Fibroblast of skin of right biceps (primary cell): ENCODE measurements at regions not wholly inside any gene's neighbourhood (a gene's known extent, or its start where the extent isn't known, plus 50 kb on each side); places are given as distances from the start of the nearest gene placed in this dataset.
"Not testable (repeated sequence)": the region's sequence is repeated elsewhere in the genome, so short reads cannot be mapped to it uniquely, and the experiment has no call there.

Source experiments
- DNase-seq: peaks from one replicate; pipeline ENCODE4 v3.0.0-alpha.2; 2013

GRCh38 chr6:135129136-135129856 lies 51.8 kb upstream of the MYB start:
- no peak for DNase-seq

- peak; percentile 8 for DNase-seq
Measured at GRCh38 chr6:135128268-135128914, 52.7 kb upstream of the MYB start.

GRCh38 chr6:135126729-135127128 lies 54.4 kb upstream of the MYB start:
- no peak for DNase-seq

GRCh38 chr6:135126034-135126433 lies 55.1 kb upstream of the MYB start:
- DNase-seq = no peak

- DNase-seq = no peak
Measured at GRCh38 chr6:135121434-135121833, 59.7 kb upstream of the MYB start.

- DNase-seq = no peak
Measured at GRCh38 chr6:135118134-135118730, 62.9 kb upstream of the MYB start.

DNA sequence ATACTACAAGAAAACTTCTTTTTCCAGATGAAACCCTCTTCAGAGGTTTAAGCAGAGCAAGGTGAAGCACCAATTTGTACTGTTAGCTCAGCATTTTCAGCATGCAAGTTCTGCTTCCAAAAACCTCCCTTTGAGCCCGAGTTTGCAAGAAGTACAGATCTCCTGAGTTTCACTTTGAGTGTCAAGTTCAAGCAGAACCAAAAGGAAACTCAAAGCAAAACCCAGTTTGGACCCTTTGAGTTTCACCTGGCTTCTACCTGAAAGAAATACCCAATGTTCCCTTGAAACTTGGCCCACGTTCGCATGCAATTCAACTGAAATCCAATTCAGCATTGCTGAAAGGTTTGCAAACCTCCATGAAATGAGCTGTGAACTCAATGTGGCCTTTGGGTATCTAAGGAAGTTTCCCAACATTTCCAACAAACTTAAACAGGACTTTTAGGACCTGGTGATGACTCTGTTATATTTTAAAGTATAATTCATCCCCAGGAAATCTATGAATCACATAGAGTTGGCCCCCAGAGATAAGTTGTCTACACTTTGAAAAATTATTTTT lies 62.9 kb upstream of the HBS1L start:
- DNase-seq = no peak

DNA sequence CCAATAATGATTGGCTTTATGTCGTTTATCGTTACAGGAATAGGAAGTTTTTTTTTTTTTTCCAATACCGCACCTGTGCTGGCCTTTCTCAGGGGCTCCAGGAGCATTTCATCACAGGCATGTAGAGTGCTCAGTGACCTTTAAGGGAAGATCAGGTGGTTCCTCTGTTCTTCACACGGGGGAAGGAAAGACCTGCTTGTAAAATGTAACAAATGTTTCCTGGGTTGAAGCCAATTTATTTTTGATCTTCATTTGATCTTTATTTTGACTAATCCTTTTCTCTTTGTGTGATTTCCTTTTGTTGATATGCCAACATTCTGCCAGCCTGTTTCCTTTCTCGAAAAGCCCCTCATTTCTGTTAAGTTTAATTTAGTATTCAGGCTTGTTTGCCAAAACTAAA lies 61.9 kb upstream of the HBS1L start:
- DNase-seq = no peak

DNA sequence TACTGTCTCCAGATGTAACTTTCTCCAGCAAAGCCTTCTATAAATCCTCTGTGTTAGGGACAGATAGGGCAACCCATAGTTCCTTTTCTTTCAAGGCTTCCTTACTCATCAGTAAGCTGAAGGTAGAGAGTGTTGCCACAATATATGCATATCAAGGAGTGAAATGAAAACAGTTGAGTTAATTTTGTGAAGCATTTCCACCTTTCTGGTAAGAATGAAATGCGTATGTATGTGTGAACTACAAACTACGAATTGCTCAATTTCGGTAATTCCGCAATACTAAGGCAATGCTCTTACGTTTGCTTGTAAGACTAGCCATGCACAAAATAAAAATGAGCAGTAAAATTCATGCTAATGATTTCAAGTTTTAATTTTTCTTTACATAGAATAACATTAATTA lies 61.2 kb upstream of the HBS1L start:
- DNase-seq = no peak

DNA sequence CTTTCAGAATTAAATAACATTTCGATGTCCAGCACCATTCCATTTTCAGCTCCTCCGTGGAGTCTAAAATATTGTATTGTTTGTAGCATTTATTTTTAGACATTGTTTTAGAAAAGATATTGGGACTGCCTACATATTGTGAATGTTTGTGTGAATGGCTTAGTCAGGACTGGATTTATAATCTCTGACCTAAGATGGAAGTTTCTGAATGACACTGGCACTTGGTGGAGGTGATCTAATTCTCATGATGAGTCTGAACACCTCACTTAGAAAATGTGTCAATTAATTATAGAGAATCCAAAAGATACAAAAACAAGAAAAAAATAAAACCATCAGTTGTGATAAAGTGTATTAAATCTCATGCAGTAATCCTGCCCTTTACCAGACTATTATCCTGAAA lies 60.8 kb upstream of the HBS1L start:
- no peak for DNase-seq

GRCh38 chr6:135114355-135115145 lies 59.9 kb upstream of the HBS1L start:
- no peak for DNase-seq

GRCh38 chr6:135113860-135114259 lies 59.2 kb upstream of the HBS1L start:
- DNase-seq = no peak

GRCh38 chr6:135112951-135113350 lies 58.3 kb upstream of the HBS1L start:
- DNase-seq = not testable (repeated sequence)

GRCh38 chr6:135110261-135110781 lies 55.7 kb upstream of the HBS1L start:
- DNase-seq = not testable (repeated sequence)

DNA sequence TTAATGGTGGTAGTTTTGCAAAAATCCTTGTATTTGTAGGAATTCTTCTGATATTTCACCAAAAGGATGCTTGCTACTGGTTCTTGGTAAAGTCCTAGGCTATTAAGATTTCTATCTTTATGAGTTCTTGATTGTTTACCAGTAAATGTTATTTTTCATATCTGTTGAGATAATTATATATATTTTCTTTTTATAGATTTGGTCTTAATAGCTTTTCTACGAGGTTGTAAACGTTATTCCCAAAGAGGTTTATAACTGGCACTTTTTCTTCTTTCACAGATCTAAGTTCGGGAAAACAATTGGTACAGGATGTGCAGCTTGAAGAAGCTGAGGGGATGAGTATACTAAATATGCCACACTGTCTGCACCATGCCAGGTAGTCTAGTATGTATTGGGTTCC lies 55.1 kb upstream of the HBS1L start:
- DNase-seq = no peak

DNA sequence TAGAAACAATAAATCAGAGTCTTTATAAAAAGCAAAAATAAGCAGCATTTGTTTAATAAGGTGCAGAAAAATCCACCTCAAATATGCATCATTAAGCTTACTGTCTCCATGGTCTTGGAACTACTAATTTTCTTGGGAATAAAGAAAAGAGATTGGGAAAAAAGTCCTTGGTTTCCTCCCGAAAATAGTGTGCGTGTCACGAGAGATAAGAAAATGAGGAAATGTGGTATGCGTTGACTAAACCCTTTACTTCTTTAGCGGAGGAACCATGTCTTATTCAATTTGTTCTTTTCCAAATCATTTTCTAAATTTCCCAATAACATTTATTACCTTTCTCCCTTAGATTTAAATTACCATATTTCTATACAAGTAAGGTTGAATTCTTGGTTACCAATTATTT lies 54.1 kb upstream of the HBS1L start:
- no peak for DNase-seq

DNA sequence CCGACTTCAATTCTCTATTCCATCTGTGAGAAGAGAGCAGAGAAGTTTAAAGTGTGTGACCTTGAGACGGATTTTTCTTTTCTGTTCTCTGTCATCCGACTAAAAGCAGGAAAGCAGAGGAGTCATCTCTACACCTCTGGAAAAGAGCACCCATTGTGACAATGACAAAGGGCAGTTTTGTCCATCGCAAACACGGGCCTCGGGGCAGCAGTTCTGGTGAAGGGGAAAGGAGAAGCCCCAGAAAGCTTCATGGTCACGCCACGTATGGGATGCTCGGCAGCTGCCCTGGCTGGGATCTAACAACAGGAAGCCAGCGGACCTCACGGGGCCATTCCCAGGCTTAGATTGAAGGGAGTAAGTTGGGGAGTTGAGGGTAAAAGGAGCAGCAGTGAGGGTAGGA lies 52.0 kb upstream of the HBS1L start:
- DNase-seq = no peak

DNA sequence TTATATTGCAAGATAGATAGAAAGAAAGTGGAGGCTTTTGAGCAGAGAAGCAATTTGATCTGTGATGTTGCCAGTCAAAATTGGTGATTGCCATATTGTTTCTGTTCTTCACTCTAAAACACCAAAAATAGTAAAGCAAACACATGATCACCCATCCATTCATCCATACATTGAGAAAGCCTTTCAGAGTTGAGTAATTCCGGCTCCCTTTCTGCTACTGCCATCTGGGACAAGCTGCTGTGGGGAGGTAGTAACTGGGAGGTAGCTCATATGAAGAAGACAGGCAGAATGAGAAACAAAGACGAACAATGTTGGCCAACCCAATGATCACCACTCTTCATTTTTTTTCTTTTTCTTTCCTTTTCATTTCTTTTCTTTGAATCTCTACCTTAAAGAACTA lies 51.1 kb upstream of the HBS1L start:
- no peak for DNase-seq

DNA sequence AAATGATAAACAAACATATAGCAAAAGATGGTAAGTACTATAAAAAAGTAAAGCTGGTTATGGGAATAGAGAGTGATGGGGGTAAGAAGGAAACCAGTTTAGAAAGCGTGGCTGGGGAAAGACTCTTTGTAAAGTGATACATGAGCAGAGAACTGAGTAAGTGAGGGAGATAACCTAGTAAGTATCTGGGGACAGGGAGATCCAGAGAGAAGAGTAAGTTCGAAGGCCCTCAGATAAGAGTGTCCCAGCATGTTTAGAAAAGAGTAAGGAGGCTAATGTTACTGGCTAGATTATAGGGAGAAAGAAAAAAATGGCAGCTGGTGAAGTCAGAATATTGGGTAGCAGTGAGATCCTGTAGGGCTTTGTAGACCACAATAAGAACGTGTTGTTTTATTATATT lies 50.7 kb upstream of the HBS1L start:
- no peak for DNase-seq
